Fibroblast of villous mesenchyme (primary cell): ENCODE measurements at regions not wholly inside any gene's neighbourhood (a gene's known extent, or its start where the extent isn't known, plus 50 kb on each side); places are given as distances from the start of the nearest gene placed in this dataset.

ENCODE experiments used
- DNase-seq: peaks from one replicate; pipeline ENCODE4 v3.0.0-alpha.2; 2010; ENCODE audit warnings: low read depth
- H3K4me3 ChIP-seq: 2 replicates; pipeline ENCODE4 v1.5.1; 2011; ENCODE audit warnings: low read depth, mild to moderate bottlenecking, low read length
- CTCF ChIP-seq: IDR thresholded peaks from 2 replicates; pipeline ENCODE4 v1.5.1; 2012; ENCODE audit warnings: low read depth, mild to moderate bottlenecking, low read length; ENCODE audit not compliant: insufficient read depth

- DNase-seq = no peak
- no peak for TF ChIP-seq CTCF
- H3K4me3 ChIP-seq = no peak overlapping the region
Measured at GRCh38 chr9:89899573-89899972, 294.8 kb downstream of the GADD45G start.

- no peak for DNase-seq
- no peak for TF ChIP-seq CTCF
- no peak overlapping the region for H3K4me3 ChIP-seq
Measured at GRCh38 chr9:89901920-89902319, 297.1 kb downstream of the GADD45G start.

GRCh38 chr9:89902450-89903140, 297.8 kb downstream of the GADD45G start:
- no peak overlapping the region for H3K4me3 ChIP-seq
- no peak for TF ChIP-seq CTCF
- DNase-seq = no peak

GRCh38 chr9:89903141-89903475, 298.3 kb downstream of the GADD45G start:
- no peak for TF ChIP-seq CTCF
- no peak overlapping the region for H3K4me3 ChIP-seq
- DNase-seq = no peak

- H3K4me3 ChIP-seq = no peak overlapping the region
- no peak for DNase-seq
- TF ChIP-seq CTCF = no peak
Measured at GRCh38 chr9:89905606-89906338, 301.0 kb downstream of the GADD45G start.

GRCh38 chr9:89911721-89912604, 307.2 kb downstream of the GADD45G start:
- TF ChIP-seq CTCF = no peak
- no peak for DNase-seq

More at GRCh38 chr9:89911721-89912604, 307.2 kb downstream of the GADD45G start:
- no peak overlapping the region for H3K4me3 ChIP-seq
